Activated CD4-positive, alpha-beta T cell treated with anti-CD3 and anti-CD28 coated beads, Interleukin-10, Interleukin-2, amounts not matched to agents 100 ng/mL and 50 ng/mL, durations not matched to agents 16 hours and 8 hours (primary cell): ENCODE measurements at regions not wholly inside any gene's neighbourhood (a gene's known extent, or its start where the extent isn't known, plus 50 kb on each side); places are given as distances from the start of the nearest gene placed in this dataset.
"Not testable (repeated sequence)": the region's sequence is repeated elsewhere in the genome, so short reads cannot be mapped to it uniquely, and the experiment has no call there.

Experiments used
- DNase-seq: peaks from one replicate; pipeline ENCODE4 v3.0.0-alpha.2; 2020

- DNase-seq, result no peak
Observed at GRCh38 chr4:82171531-82172155, 202.1 kb downstream of the HNRNPD start.

GRCh38 chr4:82149750-82150149 is 224.0 kb downstream of the HNRNPD start:
- no peak for DNase-seq

DNA sequence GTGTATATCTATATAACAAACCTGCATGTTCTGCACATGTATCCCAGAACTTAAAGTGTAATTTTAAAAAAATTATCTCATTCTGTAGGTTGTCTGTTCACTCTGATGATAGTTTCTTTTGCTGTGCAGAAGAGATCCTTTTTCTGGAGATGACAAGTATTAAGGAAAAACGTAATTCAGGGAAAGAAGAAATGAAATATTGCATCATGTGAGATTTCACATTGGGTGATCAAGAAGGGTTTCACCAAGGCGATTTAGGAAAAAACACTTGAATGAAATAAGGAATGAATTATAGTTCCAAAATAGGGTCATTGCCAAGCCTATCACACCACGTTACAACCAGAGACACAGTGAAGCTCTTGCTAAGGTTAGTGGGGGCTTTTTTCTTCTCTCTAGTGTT is 227.9 kb downstream of the HNRNPD start:
- DNase-seq, result no peak

DNA sequence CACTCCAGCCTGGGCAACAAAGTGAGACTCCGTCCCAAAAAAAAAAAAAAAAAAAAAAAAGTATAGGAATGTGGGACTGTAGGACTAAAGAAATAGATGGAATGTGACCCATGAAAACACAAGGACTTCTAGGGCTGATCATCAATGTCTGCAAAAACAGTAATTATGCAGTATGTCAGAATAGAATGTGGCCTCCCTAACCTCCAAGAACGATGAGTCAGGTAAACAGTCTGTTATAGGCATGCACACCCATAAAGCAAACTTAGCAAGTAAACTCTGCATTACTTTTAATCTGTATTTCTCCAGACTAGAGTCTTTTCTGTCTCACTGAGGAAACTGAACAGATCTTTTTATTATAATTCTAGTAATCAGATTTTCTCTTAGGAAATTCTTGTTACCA is 233.4 kb downstream of the HNRNPD start:
- DNase-seq, result no peak

GRCh38 chr4:82139287-82139686 is 234.5 kb downstream of the HNRNPD start:
- DNase-seq, result no peak

- DNase-seq, result peak; percentile 39
Observed at GRCh38 chr4:82138374-82138773, 235.4 kb downstream of the HNRNPD start.

DNA sequence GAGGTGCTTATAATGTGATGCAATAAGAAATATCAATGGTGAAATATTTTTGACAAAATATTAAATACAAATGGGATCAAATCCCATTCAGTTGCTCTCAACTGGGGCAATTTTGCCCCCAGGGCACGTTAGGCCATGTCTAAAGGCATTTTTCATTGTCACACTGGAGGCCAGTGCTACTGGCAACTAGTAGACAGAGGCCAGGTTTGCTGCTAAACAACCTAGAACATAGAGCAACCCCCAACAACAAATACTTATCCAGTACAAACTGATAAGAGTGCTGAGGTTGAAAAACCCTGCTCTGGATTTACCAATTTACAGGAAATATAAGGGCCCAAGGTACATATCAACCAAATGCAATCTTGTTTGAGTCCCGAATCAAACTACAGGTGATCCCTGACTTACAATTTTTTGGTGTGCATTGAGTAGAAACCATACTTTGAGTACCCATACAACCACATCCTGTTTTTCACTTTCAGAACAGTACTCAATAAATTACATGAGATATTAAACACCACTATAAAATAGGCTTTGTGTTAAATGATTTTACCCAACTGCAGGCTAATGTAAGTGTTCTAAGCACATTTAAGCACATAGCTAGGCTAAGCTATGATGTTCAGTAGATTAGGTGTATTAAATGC is 237.5 kb downstream of the HNRNPD start:
- DNase-seq, result peak; percentile 23

DNA sequence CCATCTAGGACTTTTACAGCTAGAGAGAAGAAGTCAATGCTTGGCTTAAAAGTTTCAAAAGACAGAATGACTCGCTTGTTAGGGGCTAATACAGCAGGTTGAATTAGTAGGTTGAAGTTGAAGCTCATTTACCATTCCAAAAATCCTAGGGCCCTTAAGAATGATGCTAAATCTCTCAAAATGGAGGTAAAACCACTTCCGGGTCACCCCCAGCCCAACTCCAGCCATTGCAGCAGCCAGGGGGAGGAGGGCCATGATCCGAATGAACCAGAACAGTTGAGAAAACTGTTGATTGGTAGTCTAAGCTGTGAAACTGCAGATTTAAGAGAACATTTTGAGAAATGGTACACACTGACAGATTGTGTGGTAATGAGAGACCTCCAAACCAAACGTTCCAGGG is 245.4 kb downstream of the HNRNPD start:
- DNase-seq, result no peak

- no peak for DNase-seq
Observed at GRCh38 chr4:82126512-82127040, 247.2 kb downstream of the HNRNPD start.

GRCh38 chr4:82125787-82126297 is 247.9 kb downstream of the HNRNPD start:
- no peak for DNase-seq

GRCh38 chr4:82124932-82125786 is 248.6 kb downstream of the HNRNPD start:
- DNase-seq, result no peak

DNA sequence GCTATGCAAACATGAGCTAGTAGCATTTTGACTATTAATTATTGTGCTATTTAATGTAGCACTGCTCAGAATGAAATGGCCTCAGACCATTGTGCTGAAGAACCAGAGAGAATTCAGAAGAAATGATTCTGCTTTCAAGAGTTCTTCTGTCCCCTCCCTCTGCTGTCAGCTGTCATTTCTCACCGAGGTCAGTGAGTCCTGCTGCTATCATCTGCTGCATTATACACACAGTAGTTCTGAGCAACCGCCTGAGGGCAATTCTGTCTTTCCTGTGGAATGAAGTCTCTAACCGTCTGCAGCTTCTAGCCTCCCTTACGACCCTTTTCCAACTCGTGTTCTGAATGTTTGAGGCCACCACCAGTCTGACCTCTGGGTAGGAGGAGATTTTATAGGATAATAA is 249.4 kb downstream of the HNRNPD start:
- no peak for DNase-seq

DNA sequence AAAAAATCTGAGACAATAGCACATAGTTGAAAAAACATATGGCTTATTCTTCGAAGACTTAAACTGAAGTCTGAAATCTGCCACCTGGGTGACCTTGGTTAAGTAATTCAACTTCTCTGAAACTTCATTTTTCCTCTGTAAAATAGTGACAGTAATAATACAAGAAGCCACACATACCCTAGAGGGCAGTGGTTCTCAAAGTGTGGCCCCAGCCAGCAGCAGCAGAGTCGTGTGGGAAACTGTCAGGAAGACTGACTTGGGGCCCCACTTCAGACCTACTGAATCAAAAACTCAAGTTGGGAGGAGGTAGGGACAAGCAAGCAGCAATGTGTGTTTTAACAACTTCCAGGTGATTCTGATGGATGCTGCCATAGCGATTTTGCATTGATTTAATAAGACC is 249.9 kb downstream of the HNRNPD start:
- DNase-seq, result peak; percentile 1

- not testable (repeated sequence) for DNase-seq
Observed at GRCh38 chr4:82115183-82115582, 258.6 kb downstream of the HNRNPD start.

GRCh38 chr4:82108506-82108905 is 265.3 kb downstream of the HNRNPD start:
- DNase-seq, result no peak

DNA sequence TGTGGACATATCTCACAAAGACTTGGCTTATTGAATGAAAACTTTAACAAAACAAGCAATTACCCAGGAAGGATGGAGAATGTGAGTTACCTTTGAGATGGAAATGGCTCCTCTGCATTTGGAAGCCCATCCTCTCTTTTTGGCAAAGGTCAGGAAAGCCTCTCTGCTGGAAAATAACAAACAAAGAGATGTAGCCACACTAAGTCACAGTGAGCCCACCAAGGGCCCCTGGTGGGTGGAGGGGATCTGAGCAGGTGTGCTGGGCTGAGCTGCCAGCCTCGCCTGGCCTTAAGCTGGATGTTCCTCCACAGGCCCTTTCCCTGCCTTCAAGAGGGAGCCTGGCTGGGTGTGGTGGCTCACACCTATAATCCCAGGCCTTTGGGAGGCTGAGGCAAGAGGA is 269.2 kb downstream of the HNRNPD start:
- DNase-seq, result no peak

GRCh38 chr4:82099928-82100579 is 273.7 kb downstream of the HNRNPD start:
- no peak for DNase-seq

DNA sequence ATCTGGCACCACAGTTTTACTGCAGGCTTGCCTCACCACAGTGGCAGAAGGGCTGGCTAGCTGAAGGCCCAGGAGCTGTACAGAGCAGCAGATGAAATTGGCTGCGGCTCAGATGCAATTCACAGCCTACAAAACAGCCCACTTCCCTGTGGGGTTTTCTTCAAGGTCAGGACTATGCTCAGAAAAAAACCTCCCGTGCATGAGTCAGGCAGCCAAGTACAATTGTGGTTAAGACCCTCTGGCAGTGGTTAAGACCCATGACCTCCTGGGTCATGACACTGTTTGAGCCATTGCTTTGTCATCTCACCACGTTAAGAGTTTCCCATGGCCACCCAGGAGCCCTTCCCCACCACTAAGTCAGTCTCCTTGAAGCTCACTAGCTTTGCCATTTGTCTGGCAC is 276.3 kb downstream of the HNRNPD start:
- peak; percentile 1 for DNase-seq

GRCh38 chr4:82090717-82091116 is 283.1 kb downstream of the HNRNPD start:
- no peak for DNase-seq

GRCh38 chr4:82084747-82085146 is 289.0 kb downstream of the HNRNPD start:
- no peak for DNase-seq

DNA sequence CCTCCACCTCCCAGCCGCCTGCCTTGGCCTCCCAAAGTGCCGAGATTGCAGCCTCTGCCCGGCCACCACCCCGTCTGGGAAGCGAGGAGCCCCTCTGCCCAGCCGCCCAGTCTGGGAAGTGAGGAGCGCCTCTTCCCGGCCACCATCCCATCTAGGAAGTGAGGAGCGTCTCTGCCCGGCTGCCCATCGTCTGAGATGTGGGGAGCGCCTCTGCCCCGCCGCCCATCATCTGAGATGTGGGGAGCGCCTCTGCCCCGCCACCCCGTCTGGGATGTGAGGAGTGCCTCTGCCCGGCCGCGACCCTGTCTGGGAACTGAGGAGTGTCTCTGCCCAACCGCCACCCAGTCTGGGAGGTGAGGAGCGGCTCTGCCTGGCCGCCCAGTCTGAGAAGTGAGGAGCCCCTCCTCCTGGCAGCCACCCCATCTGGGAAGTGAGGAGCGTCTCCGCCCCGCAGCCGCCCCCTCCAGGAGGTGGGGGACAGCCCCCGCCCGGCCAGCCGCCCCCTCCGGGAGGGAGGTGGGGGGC is 296.3 kb downstream of the HNRNPD start:
- DNase-seq, result not testable (repeated sequence)

GRCh38 chr4:82076809-82077208 is 297.0 kb downstream of the HNRNPD start:
- no peak for DNase-seq

DNA sequence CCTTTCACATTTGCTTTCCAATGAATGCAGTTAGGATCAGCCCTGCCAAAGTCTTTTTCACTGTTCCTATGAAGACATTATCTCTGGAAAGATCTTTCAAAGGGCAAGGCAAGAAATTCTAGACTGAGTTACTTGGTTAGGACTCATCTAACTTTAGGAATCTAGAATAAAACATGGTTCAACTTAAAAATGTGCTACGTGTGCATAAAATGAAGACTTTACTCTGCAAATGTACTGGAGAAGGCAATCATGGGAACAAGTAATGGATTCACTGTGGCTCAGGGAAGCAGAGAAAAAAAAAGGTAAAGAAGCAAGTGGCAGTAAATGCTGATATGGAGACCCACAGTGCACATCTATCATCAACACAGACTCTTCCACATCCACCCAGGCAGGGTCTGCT is 297.4 kb downstream of the HNRNPD start:
- DNase-seq, result no peak
